ENCODE measurements at regions not wholly inside any gene's neighbourhood (a gene's known extent, or its start where the extent isn't known, plus 50 kb on each side); places are given as distances from the start of the nearest gene placed in this dataset.
"Not testable (repeated sequence)": the region's sequence is repeated elsewhere in the genome, so short reads cannot be mapped to it uniquely, and the experiment has no call there.

- intact Hi-C loops (cut with DNase I), result no loop called here
- DNase-seq, result no peak
Measured at GRCh38 chr1:242743983-242744780, 219.7 kb upstream of the PLD5 start.

DNA sequence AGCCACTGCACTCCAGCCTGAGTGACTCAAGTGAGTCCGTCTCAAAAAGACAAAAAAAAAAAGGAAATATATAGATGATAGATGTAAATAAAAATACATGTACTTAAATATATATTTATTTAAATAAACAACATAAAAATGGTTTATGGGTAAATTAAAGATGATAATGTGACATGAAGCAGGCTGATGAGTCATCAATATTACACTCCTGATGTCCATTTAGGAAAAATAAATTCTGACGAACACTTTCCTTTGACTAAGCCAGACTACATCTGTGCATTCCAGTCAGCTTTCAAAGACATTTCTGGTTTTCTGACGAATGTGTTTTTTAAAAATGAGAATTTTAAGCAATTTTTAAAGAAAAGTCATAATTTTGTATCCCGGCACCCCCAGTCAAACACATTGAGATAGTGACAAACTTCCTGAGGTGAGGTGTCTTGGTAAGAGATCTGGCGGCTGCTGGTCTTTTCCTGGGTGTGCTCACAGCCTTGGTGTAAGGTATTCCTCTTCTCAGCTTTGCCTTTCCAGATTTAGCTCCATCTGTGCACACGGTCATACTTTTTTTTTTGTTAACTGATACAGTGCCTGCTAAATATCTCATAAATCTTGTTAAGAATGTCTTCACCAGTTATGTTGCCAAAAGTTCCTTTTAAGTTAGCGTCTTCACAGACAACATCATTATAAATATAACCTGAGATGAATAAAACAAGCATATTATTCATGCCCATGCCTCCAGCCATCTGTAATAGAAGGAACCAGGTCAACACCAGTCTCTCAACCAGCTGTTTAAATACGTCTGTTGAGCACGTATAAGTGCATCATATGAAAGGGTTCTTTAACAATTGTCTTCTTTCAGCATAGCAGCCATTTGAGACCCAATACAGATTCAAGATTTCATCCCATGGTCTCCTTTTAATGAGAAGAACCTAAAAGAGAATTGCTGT is 214.5 kb upstream of the PLD5 start:
- DNase-seq, result no peak
- intact Hi-C loops (cut with DNase I), result no loop called here

- intact Hi-C loops (cut with DNase I), result no loop called here
- no peak for DNase-seq
Measured at GRCh38 chr1:242736611-242737010, 212.1 kb upstream of the PLD5 start.

DNA sequence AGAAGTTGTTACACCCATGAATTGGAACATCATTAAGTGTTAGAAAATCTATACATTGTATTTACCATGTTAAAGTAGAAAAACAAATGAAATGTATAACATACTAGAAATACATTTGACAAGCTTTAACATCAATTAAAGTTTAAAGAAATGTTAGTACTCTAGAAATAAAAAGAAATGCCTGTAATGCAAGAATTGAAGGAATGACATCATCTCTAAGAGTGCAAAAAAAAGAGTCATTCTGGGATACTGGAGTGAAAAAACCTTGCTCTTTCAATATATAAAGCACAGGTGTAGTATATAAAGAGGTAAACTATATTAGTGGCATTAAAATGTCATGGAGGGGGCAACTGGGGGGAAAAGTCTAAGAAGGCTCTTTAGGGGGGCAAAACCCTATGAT is 210.8 kb upstream of the PLD5 start:
- intact Hi-C loops (cut with DNase I), result no loop called here
- DNase-seq, result no peak

DNA sequence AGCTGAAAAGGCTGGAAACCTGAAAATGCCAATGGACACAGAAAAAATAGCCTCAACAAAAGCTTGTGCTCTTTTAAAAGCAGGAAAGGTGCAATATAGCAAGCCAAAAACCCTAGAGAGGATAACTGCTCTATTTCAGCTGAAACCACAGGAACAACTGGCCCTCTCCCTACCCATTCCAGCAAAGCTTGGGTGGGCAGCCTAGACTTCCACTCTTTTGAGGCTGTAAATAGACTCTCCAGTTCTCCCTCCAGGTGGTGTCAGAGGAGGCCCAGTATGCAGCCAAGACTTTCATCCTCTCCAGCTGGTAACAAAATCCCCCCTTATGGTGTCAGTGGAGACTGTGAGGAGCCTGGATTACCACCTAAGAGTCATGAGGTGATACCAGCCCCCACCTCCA is 206.9 kb upstream of the PLD5 start:
- DNase-seq, result no peak
- intact Hi-C loops (cut with DNase I), result no loop called here

DNA sequence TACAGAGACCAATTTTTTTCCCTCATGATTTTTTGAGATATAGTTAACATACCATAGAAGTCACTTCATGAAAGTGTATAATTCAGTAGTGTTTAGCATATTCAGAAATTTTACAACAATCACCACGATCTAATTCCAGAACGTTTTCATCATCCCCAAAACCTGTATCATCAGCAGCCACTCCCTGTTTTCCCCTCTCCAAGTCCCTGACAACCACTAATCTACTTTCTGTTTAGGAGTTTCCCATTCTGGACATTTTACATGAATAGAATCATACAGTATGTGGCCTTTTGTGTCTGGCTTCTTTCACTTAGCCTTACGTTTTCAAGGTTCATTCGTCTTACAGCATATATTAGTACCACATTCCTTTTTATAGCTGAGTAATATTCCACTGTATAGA is 204.2 kb upstream of the PLD5 start:
- DNase-seq, result no peak
- intact Hi-C loops (cut with DNase I), result no loop called here

DNA sequence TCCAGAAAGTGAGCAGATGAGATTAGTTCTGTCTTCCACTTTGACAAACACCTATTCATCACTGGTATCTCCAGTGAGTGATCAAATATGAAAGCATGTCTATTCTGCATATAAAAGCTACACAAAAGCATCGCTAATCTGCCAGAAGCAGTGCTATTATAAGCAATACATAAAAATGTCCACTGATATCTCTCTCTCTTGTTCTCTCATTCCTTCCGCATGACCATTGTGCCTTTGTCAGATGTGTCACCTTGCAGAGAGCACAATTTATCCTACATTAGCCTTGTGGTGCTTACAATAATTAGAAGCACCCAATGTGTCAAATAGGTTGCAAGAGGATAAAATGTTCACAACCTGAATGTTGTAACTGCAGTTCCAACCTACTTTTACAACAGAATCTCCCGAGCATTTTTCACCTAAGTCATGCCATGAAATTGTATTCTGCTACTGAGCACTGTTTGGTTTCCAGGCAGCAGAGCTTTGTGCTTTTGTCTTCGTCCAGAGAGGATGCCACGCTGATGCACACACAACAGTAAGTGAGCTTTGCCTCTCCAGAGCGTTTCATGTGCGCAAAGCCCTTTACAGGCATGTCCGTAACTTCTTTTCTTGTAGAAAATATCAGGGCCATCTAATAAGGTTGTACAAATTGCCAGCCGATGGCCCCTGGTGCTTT is 198.7 kb upstream of the PLD5 start:
- intact Hi-C loops (cut with DNase I), result no loop called here
- DNase-seq, result no peak

DNA sequence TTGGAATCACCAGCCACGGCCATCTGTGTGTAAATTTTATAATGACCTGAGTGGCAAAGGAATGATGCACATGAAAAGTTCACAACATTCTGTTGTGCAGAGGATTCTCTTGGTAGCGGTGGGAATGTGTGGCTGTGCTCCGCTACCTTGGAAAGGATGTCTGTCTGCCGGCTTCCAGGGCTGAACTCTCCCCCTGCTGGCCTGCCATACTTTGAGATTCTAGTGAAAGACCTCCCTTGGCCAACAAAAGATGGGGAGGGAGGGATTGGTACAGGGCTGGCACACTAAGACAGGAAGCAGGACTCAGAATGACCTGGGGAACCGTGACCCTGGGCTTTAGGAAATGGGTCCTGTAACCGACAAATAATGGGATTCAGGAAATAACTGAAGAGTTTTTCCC is 194.5 kb upstream of the PLD5 start:
- DNase-seq, result no peak
- intact Hi-C loops (cut with DNase I), result no loop called here

DNA sequence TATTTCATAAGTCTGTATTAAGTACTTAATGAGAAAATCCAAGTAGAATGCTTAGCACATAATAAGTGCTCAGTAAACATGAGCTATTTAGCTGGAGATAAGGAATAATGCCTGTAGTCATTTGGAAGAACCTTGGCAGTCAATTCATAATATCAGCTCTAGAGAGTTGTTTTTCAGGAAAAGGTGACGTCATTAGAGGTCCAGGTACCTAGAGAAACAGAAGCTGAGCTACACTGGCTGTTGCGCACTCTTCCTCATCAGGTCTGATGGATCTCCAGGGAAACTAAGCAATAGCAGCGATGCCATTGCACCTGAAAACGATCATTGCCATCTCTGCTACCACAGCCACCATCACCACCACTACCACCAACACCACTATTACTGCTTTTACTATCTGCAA is 187.8 kb upstream of the PLD5 start:
- DNase-seq, result no peak
- intact Hi-C loops (cut with DNase I), result no loop called here

DNA sequence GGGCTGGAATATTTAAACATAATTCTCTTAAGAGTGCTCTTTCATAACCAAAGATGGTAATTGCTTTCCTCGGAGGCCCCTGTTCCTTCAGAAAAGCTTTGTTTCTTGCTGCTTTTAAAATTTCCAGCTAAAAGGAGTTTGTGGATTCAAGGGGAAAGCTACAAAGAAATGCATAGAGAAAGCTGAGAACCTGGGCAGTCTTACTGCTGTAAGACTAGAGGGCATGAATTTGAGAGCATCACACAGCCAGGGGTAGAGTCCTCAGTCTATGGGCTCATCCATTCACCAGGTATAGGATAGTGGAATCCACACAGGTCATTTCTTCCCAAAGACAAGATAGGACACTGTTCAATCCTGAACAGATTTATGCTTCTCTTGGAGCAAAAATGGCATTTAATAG is 186.3 kb upstream of the PLD5 start:
- intact Hi-C loops (cut with DNase I), result no loop called here
- DNase-seq, result no peak

- DNase-seq, result no peak
- intact Hi-C loops (cut with DNase I), result no loop called here
Measured at GRCh38 chr1:242710286-242710685, 185.8 kb upstream of the PLD5 start.

- intact Hi-C loops (cut with DNase I), result no loop called here
- DNase-seq, result no peak
Measured at GRCh38 chr1:242703467-242703866, 179.0 kb upstream of the PLD5 start.

- intact Hi-C loops (cut with DNase I), result no loop called here
- no peak for DNase-seq
Measured at GRCh38 chr1:242692988-242693387, 168.5 kb upstream of the PLD5 start.

GRCh38 chr1:242691610-242691945 is 167.1 kb upstream of the PLD5 start:
- DNase-seq, result no peak
- intact Hi-C loops (cut with DNase I), result no loop called here

DNA sequence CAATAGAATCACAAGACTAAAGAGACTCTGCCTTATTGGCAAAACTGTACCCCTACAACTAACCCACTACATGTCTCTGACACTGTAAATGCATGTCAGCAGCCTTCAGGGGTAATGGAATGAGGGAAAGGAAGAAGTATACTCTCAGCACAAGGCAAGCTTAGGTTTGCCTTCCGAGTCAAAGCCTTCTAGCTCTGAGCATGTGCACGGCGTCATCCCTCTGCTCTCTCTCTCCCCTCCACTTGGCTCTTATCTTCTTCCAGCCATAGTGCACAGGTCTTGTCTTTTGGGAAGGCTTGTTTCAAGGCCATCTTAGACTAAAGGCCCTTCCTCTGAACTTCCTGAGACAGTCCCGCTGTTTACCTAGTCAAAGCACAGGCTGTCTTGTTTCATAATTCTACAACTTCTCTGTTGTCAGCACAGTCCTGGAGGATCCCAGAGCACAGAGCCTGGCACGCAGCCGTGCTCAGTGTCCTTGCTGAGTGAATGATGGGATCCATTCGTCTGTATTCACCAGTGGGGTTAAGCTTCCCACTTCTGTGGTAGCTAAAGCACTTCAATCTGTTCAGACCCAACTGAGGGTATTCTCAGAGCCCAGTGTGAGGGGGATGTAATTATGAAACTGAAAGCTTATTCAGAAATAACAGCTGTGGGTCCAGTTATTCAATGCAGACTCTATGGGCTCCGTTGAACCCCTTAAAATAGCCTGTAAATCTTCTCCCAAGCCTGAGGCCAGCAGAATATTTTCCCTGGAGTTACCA is 166.5 kb upstream of the PLD5 start:
- DNase-seq, result no peak
- intact Hi-C loops (cut with DNase I), result no loop called here

GRCh38 chr1:242689378-242689777 is 164.9 kb upstream of the PLD5 start:
- intact Hi-C loops (cut with DNase I), result no loop called here
- no peak for DNase-seq

- no peak for DNase-seq
- intact Hi-C loops (cut with DNase I), result no loop called here
Measured at GRCh38 chr1:242674951-242675645, 150.6 kb upstream of the PLD5 start.

DNA sequence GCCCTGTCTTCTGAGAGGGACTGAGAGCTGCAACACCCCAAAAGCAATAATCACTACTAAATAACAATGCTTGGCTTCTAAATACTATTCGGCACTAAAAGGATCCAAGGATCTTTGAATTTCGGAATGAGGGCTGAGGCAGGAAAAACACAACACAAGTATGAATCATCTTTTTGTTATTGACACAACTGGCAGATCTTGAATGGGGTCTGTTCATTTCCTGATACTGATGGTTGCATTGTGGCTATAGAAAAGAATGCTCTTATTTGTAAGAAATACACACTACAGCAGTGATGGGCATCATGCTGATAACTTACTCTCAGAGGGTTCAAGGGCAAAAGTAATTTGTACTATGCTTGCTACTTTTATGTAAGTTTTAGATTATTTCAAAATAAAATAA is 149.2 kb upstream of the PLD5 start:
- no peak for DNase-seq
- intact Hi-C loops (cut with DNase I), result no loop called here

GRCh38 chr1:242673165-242673564 is 148.7 kb upstream of the PLD5 start:
- DNase-seq; intact Hi-C loops (cut with DNase I): not testable (repeated sequence)

DNA sequence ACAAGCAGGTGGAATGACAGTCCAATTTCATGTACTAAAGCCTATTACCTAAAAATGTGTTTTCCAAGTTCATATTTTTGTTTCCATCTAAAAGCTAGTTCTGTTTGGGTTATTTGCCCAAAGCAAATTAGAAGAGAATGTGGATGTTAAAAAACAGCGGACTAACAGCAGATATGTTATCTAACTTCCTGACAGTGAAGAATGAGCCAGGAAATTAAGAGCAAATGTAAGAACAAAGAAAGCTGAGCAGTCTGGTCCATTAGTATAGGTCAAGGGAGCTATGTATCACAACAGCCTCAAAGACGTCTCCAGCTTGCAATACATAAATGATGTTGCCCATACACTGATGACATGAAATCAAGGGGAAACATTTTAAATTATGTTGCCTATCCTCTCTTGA is 145.5 kb upstream of the PLD5 start:
- intact Hi-C loops (cut with DNase I), result no loop called here

More for the DNA sequence above, 145.5 kb upstream of the PLD5 start:
- no peak for DNase-seq

Measured in posterior cingulate gyrus (tissue), 11 donors.